NT2/D1 (cell line): ENCODE measurements at regions not wholly inside any gene's neighbourhood (a gene's known extent, or its start where the extent isn't known, plus 50 kb on each side); places are given as distances from the start of the nearest gene placed in this dataset.

Source experiments
- DNase-seq: peaks from one replicate; pipeline ENCODE4 v3.0.0-alpha.2; 2011; ENCODE audit warnings: low read depth, low spot score
- H3K27me3 ChIP-seq: 2 replicates; pipeline ENCODE4 v1.6.0; 2011; ENCODE audit warnings: mild to moderate bottlenecking; ENCODE audit not compliant: insufficient read length, insufficient read depth
- H3K36me3 ChIP-seq: 2 replicates; pipeline ENCODE4 v1.6.1; 2011; ENCODE audit warnings: mild to moderate bottlenecking, low read length, mixed read lengths; ENCODE audit not compliant: insufficient read depth, insufficient read length
- H3K4me1 ChIP-seq: 2 replicates; pipeline ENCODE4 v1.5.1; 2011; ENCODE audit not compliant: insufficient read depth, insufficient read length
- H3K4me3 ChIP-seq: 2 replicates; pipeline ENCODE4 v1.5.1; 2011; ENCODE audit warnings: low read depth; ENCODE audit not compliant: insufficient read length
- H3K9ac ChIP-seq: 2 replicates; pipeline ENCODE4 v1.6.0; 2011; ENCODE audit warnings: low read depth; ENCODE audit not compliant: insufficient read length
- H3K9me3 ChIP-seq: 2 replicates; pipeline ENCODE4 v1.5.1; 2011; ENCODE audit warnings: mild to moderate bottlenecking, low read length; ENCODE audit not compliant: insufficient read depth
- SUZ12 ChIP-seq: IDR thresholded peaks from 2 replicates; pipeline ENCODE4 v1.6.1; 2011; ENCODE audit not compliant: insufficient read length, insufficient read depth; ENCODE audit errors: extremely low read depth
- YY1 ChIP-seq: IDR thresholded peaks from 2 replicates; pipeline ENCODE4 v1.6.1; 2011; ENCODE audit not compliant: insufficient read length, insufficient read depth
- ZNF274 ChIP-seq: IDR thresholded peaks from 2 replicates; pipeline ENCODE4 v1.6.1; 2011; ENCODE audit warnings: mild to moderate bottlenecking, low read depth, low read length

- H3K36me3 ChIP-seq: no peaks in the 10 kb centered on the region
- H3K9ac ChIP-seq: no peak overlapping the region
- H3K4me3 ChIP-seq: no peak overlapping the region
- H3K9me3 ChIP-seq: no peaks in the 10 kb centered on the region
- no peaks in the 10 kb centered on the region for H3K27me3 ChIP-seq
- TF ChIP-seq YY1: no peak
- TF ChIP-seq SUZ12: no peak
- TF ChIP-seq ZNF274: no peak
- DNase-seq: no peak
- no peaks in the 10 kb centered on the region for H3K4me1 ChIP-seq
Measured at GRCh38 chr2:67802291-67802690, 260.5 kb downstream of the C1D start.

GRCh38 chr2:67802824-67803223, 260.0 kb downstream of the C1D start:
- Histone ChIP-seq H3K36me3 (no peaks in the 10 kb centered on the region), H3K9ac (no peak overlapping the region), H3K4me1 (no peaks in the 10 kb centered on the region), H3K27me3 (no peaks in the 10 kb centered on the region), H3K9me3 (no peaks in the 10 kb centered on the region), H3K4me3 (no peak overlapping the region)
- DNase-seq: no peak
- no peak for TF ChIP-seq SUZ12
- TF ChIP-seq ZNF274: no peak
- no peak for TF ChIP-seq YY1

- no peaks in the 10 kb centered on the region for H3K9me3 ChIP-seq
- no peak for DNase-seq
- H3K4me3 ChIP-seq: no peak overlapping the region
- TF ChIP-seq YY1 (no peak), ZNF274 (no peak), SUZ12 (no peak)
- no peak overlapping the region for H3K9ac ChIP-seq
- no peaks in the 10 kb centered on the region for H3K36me3 ChIP-seq
- H3K27me3 ChIP-seq: no peaks in the 10 kb centered on the region
- no peaks in the 10 kb centered on the region for H3K4me1 ChIP-seq
Measured at GRCh38 chr2:67806816-67807215, 256.0 kb downstream of the C1D start.

- no peak for DNase-seq
- Histone ChIP-seq H3K4me3 (no peak overlapping the region), H3K27me3 (no peaks in the 10 kb centered on the region), H3K4me1 (no peaks in the 10 kb centered on the region), H3K9ac (no peak overlapping the region), H3K9me3 (no peaks in the 10 kb centered on the region), H3K36me3 (no peaks in the 10 kb centered on the region)
- no peak for TF ChIP-seq YY1
- TF ChIP-seq SUZ12: no peak
- no peak for TF ChIP-seq ZNF274
Measured at GRCh38 chr2:67808112-67808511, 254.7 kb downstream of the C1D start.

- Histone ChIP-seq H3K36me3 (no peaks in the 10 kb centered on the region), H3K9ac (no peak overlapping the region), H3K9me3 (no peaks in the 10 kb centered on the region), H3K27me3 (no peaks in the 10 kb centered on the region), H3K4me1 (no peaks in the 10 kb centered on the region), H3K4me3 (no peak overlapping the region)
- no peak for TF ChIP-seq YY1
- no peak for TF ChIP-seq ZNF274
- TF ChIP-seq SUZ12: no peak
- DNase-seq: no peak
Measured at GRCh38 chr2:67812682-67813081, 250.1 kb downstream of the C1D start.

- no peaks in the 10 kb centered on the region for H3K9me3 ChIP-seq
- H3K9ac ChIP-seq: no peak overlapping the region
Measured at GRCh38 chr2:67823726-67824125, 239.1 kb downstream of the C1D start.

GRCh38 chr2:67824186-67824585, 238.6 kb downstream of the C1D start:
- Histone ChIP-seq H3K9ac (no peak overlapping the region), H3K36me3 (no peaks in the 10 kb centered on the region), H3K4me3 (no peak overlapping the region), H3K27me3 (no peaks in the 10 kb centered on the region), H3K9me3 (no peaks in the 10 kb centered on the region), H3K4me1 (no peaks in the 10 kb centered on the region)
- no peak for DNase-seq
- no peak for TF ChIP-seq YY1
- TF ChIP-seq ZNF274: no peak
- TF ChIP-seq SUZ12: no peak

More at GRCh38 chr2:67823726-67824125, 239.1 kb downstream of the C1D start:
- H3K4me3 ChIP-seq: no peak overlapping the region
- TF ChIP-seq SUZ12 (no peak), YY1 (no peak), ZNF274 (no peak)
- no peaks in the 10 kb centered on the region for H3K36me3 ChIP-seq
- DNase-seq: no peak
- no peaks in the 10 kb centered on the region for H3K4me1 ChIP-seq
- no peaks in the 10 kb centered on the region for H3K27me3 ChIP-seq
